HEK293 (cell line): ENCODE measurements at regions not wholly inside any gene's neighbourhood (a gene's known extent, or its start where the extent isn't known, plus 50 kb on each side); places are given as distances from the start of the nearest gene placed in this dataset.

Experiments used
- CTCF ChIA-PET: fragments of 350-600 bp; formaldehyde crosslinking; extraction: SDS; loops from one replicate; lab custom pipeline; 2021; ENCODE audit warnings: antibody characterized with exemption; lab: Yijun Ruan, JAX
- POLR2A ChIA-PET: fragments of 300-600 bp; formaldehyde crosslinking; extraction: SDS; loops from one replicate; lab custom pipeline; 2020; ENCODE audit warnings: antibody characterized with exemption, inconsistent platforms; lab: Yijun Ruan, JAX
- H3K27ac ChIP-seq: fragments of 200-500 bp; sonication (Bioruptor generic); 2 replicates; pipeline ENCODE4 v1.5.1; 2014; ENCODE audit warnings: low read depth, low read length, control low read depth, inconsistent platforms; ENCODE audit errors: extremely low read depth
- H3K36me3 ChIP-seq, 2 experiments: fragments of 200-500 bp in 1 of 2; sonication (Bioruptor generic) in 1 of 2; 1 replicate in 1 of 2; 2 replicates in 1 of 2; pipeline ENCODE4 v1.5.1; 2014 to 2017; ENCODE audit warnings: inconsistent platforms in 2 of 2, low read length in 2 of 2; ENCODE audit not compliant: control insufficient read depth in 2 of 2, insufficient read depth in 1 of 2
- H3K4me1 ChIP-seq: fragments of 200-500 bp; sonication (Bioruptor generic); 2 replicates; pipeline ENCODE4 v1.5.1; 2014; ENCODE audit warnings: mild to moderate bottlenecking, low read length, inconsistent platforms; ENCODE audit not compliant: control insufficient read depth, insufficient read depth
- H3K4me3 ChIP-seq: 2 replicates; pipeline ENCODE4 v1.5.1; 2011; ENCODE audit warnings: low read depth, mild to moderate bottlenecking, control low read depth, low read length, moderate library complexity
- H3K9me3 ChIP-seq: fragments of 200-500 bp; sonication (Bioruptor generic); 2 replicates; pipeline ENCODE4 v1.5.1; 2014; ENCODE audit warnings: low read depth, low read length, inconsistent platforms; ENCODE audit not compliant: control insufficient read depth, insufficient read depth
- GLIS1 ChIP-seq: fragments of 450-650 bp; formaldehyde crosslinking; IDR thresholded peaks from 2 replicates; pipeline ENCODE4 v1.5.1; 2016; ENCODE audit warnings: missing biosample characterization, missing genetic modification characterization
- RBAK ChIP-seq: fragments of 450-650 bp; formaldehyde crosslinking; IDR thresholded peaks from 2 replicates; pipeline ENCODE4 v1.5.1; 2016; ENCODE audit warnings: missing biosample characterization, missing genetic modification characterization
- ZIC2 ChIP-seq: fragments of 450-650 bp; formaldehyde crosslinking; IDR thresholded peaks from 2 replicates; pipeline ENCODE4 v1.5.1; 2016; ENCODE audit warnings: missing biosample characterization, missing genetic modification characterization
- ZNF10 ChIP-seq: fragments of 450-650 bp; formaldehyde crosslinking; IDR thresholded peaks from 2 replicates; pipeline ENCODE4 v1.5.1; 2017; ENCODE audit warnings: missing biosample characterization, missing genetic modification characterization
- ZNF121 ChIP-seq: fragments of 450-650 bp; formaldehyde crosslinking; IDR thresholded peaks from 2 replicates; pipeline ENCODE4 v1.5.1; 2016; ENCODE audit warnings: missing biosample characterization, missing genetic modification characterization
- ZNF155 ChIP-seq: fragments of 450-650 bp; formaldehyde crosslinking; IDR thresholded peaks from 2 replicates; pipeline ENCODE4 v1.5.1; 2016; ENCODE audit warnings: missing biosample characterization, missing genetic modification characterization
- ZNF214 ChIP-seq: fragments of 450-650 bp; formaldehyde crosslinking; IDR thresholded peaks from 2 replicates; pipeline ENCODE4 v1.5.1; 2017; ENCODE audit warnings: missing biosample characterization, mild to moderate bottlenecking, missing genetic modification characterization, borderline replicate concordance
- ZNF248 ChIP-seq: fragments of 450-650 bp; formaldehyde crosslinking; IDR thresholded peaks from 2 replicates; pipeline ENCODE4 v1.5.1; 2017; ENCODE audit warnings: missing biosample characterization, missing genetic modification characterization
- ZNF302 ChIP-seq: fragments of 450-650 bp; formaldehyde crosslinking; IDR thresholded peaks from 2 replicates; pipeline ENCODE4 v1.5.1; 2016; ENCODE audit warnings: missing biosample characterization, missing genetic modification characterization, low read depth
- ZNF391 ChIP-seq: fragments of 450-650 bp; formaldehyde crosslinking; IDR thresholded peaks from 2 replicates; pipeline ENCODE4 v1.5.1; 2016; ENCODE audit warnings: low read depth, missing biosample characterization, missing genetic modification characterization, borderline replicate concordance
- ZNF510 ChIP-seq: fragments of 450-650 bp; formaldehyde crosslinking; IDR thresholded peaks from 2 replicates; pipeline ENCODE4 v1.5.1; 2018; ENCODE audit warnings: mild to moderate bottlenecking, missing genetic modification characterization, missing biosample characterization; ENCODE audit not compliant: insufficient replicate concordance
- ZNF549 ChIP-seq: fragments of 450-650 bp; IDR thresholded peaks from 2 replicates; pipeline ENCODE4 v1.5.1; 2018; ENCODE audit warnings: missing biosample characterization, missing genetic modification characterization, mild to moderate bottlenecking, inconsistent platforms, moderate library complexity
- ZNF571 ChIP-seq: fragments of 450-650 bp; formaldehyde crosslinking; IDR thresholded peaks from 2 replicates; pipeline ENCODE4 v1.5.0; 2017; ENCODE audit warnings: missing biosample characterization, missing genetic modification characterization
- ZNF664 ChIP-seq: fragments of 450-650 bp; formaldehyde crosslinking; IDR thresholded peaks from 2 replicates; pipeline ENCODE4 v1.5.1; 2016; ENCODE audit warnings: missing biosample characterization, missing genetic modification characterization
- ZNF768 ChIP-seq: fragments of 450-650 bp; formaldehyde crosslinking; IDR thresholded peaks from 2 replicates; pipeline ENCODE4 v1.5.1; 2018; ENCODE audit warnings: missing biosample characterization, mild to moderate bottlenecking, missing genetic modification characterization
- TF ChIP-seq, protein P1 (sequence below): fragments of 450-650 bp; formaldehyde crosslinking; IDR thresholded peaks from 2 replicates; pipeline ENCODE4; 2016; ENCODE audit warnings: missing biosample characterization, missing genetic modification characterization
- TF ChIP-seq, protein P2 (sequence below): fragments of 450-650 bp; formaldehyde crosslinking; IDR thresholded peaks from 2 replicates; pipeline ENCODE4 v1.5.1; 2016; ENCODE audit warnings: missing biosample characterization, missing genetic modification characterization
- TF ChIP-seq, protein P3 (sequence below): fragments of 450-650 bp; formaldehyde crosslinking; IDR thresholded peaks from 2 replicates; pipeline ENCODE4 v1.5.1; 2017; ENCODE audit warnings: missing biosample characterization, missing genetic modification characterization
- TF ChIP-seq, protein P4 (sequence below): fragments of 450-650 bp; formaldehyde crosslinking; conservative IDR thresholded peaks from 2 replicates; pipeline ENCODE4 v1.5.1; 2016; ENCODE audit warnings: low read depth, missing biosample characterization, missing genetic modification characterization

DNA sequence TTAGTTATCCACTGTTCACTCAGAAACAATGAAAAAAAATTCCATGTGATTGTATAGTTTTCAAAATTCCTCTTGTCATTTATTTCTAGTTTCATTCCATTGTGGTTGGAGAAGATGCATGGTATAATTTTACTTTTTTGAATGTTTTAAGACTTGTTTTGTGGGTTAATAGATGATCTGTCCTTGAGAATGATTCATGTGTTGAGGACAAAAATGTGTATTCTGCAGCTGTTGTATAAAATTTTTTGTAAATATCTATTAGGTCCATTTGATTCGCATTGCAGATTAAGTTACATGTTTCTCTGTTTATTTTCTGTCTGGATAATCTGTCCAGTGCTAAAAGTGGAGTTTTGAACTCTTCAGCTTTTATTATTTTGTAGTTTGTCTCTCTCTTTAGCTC is 65.4 kb downstream of the RTL3 start:
- Histone ChIP-seq H3K36me3 (no peaks in the 10 kb centered on the region), H3K27ac (no peak overlapping the region), H3K4me1 (no peaks in the 10 kb centered on the region), H3K4me3 (no peak overlapping the region), H3K9me3 (no peaks in the 10 kb centered on the region)
- TF ChIP-seq RBAK (tag by site-specific recombination) (no peak), ZNF768 (tag by site-specific recombination) (no peak), ZNF664 (tag by site-specific recombination) (no peak), ZNF121 (tag by site-specific recombination) (no peak), ZNF391 (no peak), ZNF571 (tag by site-specific recombination) (no peak), ZNF302 (tag by site-specific recombination) (no peak), ZNF248 (tag by site-specific recombination) (no peak), GLIS1 (tag by site-specific recombination) (no peak)
- TF ChIP-seq, protein P1, sequence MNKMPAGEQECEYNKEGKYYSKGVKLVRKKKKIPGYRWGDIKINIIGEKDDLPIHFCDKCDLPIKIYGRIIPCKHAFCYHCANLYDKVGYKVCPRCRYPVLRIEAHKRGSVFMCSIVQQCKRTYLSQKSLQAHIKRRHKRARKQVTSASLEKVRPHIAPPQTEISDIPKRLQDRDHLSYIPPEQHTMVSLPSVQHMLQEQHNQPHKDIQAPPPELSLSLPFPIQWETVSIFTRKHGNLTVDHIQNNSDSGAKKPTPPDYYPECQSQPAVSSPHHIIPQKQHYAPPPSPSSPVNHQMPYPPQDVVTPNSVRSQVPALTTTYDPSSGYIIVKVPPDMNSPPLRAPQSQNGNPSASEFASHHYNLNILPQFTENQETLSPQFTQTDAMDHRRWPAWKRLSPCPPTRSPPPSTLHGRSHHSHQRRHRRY (tag by site-specific recombination), result no peak
- TF ChIP-seq, protein P2, sequence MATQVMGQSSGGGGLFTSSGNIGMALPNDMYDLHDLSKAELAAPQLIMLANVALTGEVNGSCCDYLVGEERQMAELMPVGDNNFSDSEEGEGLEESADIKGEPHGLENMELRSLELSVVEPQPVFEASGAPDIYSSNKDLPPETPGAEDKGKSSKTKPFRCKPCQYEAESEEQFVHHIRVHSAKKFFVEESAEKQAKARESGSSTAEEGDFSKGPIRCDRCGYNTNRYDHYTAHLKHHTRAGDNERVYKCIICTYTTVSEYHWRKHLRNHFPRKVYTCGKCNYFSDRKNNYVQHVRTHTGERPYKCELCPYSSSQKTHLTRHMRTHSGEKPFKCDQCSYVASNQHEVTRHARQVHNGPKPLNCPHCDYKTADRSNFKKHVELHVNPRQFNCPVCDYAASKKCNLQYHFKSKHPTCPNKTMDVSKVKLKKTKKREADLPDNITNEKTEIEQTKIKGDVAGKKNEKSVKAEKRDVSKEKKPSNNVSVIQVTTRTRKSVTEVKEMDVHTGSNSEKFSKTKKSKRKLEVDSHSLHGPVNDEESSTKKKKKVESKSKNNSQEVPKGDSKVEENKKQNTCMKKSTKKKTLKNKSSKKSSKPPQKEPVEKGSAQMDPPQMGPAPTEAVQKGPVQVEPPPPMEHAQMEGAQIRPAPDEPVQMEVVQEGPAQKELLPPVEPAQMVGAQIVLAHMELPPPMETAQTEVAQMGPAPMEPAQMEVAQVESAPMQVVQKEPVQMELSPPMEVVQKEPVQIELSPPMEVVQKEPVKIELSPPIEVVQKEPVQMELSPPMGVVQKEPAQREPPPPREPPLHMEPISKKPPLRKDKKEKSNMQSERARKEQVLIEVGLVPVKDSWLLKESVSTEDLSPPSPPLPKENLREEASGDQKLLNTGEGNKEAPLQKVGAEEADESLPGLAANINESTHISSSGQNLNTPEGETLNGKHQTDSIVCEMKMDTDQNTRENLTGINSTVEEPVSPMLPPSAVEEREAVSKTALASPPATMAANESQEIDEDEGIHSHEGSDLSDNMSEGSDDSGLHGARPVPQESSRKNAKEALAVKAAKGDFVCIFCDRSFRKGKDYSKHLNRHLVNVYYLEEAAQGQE (tag by site-specific recombination), result no peak
- TF ChIP-seq, protein P3, sequence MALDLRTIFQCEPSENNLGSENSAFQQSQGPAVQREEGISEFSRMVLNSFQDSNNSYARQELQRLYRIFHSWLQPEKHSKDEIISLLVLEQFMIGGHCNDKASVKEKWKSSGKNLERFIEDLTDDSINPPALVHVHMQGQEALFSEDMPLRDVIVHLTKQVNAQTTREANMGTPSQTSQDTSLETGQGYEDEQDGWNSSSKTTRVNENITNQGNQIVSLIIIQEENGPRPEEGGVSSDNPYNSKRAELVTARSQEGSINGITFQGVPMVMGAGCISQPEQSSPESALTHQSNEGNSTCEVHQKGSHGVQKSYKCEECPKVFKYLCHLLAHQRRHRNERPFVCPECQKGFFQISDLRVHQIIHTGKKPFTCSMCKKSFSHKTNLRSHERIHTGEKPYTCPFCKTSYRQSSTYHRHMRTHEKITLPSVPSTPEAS (tag by site-specific recombination), result no peak
- TF ChIP-seq, protein P4, sequence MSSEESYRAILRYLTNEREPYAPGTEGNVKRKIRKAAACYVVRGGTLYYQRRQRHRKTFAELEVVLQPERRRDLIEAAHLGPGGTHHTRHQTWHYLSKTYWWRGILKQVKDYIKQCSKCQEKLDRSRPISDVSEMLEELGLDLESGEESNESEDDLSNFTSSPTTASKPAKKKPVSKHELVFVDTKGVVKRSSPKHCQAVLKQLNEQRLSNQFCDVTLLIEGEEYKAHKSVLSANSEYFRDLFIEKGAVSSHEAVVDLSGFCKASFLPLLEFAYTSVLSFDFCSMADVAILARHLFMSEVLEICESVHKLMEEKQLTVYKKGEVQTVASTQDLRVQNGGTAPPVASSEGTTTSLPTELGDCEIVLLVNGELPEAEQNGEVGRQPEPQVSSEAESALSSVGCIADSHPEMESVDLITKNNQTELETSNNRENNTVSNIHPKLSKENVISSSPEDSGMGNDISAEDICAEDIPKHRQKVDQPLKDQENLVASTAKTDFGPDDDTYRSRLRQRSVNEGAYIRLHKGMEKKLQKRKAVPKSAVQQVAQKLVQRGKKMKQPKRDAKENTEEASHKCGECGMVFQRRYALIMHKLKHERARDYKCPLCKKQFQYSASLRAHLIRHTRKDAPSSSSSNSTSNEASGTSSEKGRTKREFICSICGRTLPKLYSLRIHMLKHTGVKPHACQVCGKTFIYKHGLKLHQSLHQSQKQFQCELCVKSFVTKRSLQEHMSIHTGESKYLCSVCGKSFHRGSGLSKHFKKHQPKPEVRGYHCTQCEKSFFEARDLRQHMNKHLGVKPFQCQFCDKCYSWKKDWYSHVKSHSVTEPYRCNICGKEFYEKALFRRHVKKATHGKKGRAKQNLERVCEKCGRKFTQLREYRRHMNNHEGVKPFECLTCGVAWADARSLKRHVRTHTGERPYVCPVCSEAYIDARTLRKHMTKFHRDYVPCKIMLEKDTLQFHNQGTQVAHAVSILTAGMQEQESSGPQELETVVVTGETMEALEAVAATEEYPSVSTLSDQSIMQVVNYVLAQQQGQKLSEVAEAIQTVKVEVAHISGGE (tag by site-specific recombination), result no peak
- ChIA-PET POLR2A (no interaction called here), CTCF (no interaction called here)

DNA sequence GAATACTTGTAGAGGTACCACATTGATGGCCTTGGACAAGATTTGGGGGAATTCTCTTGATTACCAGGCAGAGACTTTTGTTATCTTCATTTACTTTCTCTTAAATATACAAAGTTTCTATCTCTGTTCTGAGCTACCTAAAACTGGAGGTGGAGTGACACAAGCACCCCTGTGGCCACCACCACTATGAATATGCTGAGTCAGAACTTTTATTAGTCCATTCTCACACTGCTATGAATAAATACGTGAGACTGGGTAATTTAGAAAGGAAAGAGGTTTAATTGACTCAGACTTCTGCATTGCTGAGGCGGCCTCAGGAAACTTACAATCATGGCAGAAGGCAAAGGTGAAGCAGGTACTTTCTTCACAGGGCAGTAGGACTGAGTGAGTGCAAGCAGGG is 67.1 kb downstream of the RTL3 start:
- CTCF ChIA-PET, result no interaction called here
- no peaks in the 10 kb centered on the region for H3K4me1 ChIP-seq

More for the DNA sequence above, 67.1 kb downstream of the RTL3 start:
- H3K4me3 ChIP-seq, result no peak overlapping the region
- TF ChIP-seq ZNF510 (tag by site-specific recombination) (no peak), ZNF10 (no peak), ZNF155 (tag by site-specific recombination) (no peak), ZNF214 (tag by site-specific recombination) (no peak), ZNF549 (tag by site-specific recombination) (no peak), ZIC2 (tag by site-specific recombination) (no peak)
- POLR2A ChIA-PET, result no interaction called here
- H3K27ac ChIP-seq, result no peak overlapping the region
- H3K36me3 ChIP-seq, result no peaks in the 10 kb centered on the region
- H3K9me3 ChIP-seq, result no peaks in the 10 kb centered on the region
